Natural killer cell (primary cell): ENCODE measurements at regions not wholly inside any gene's neighbourhood (a gene's known extent, or its start where the extent isn't known, plus 50 kb on each side); places are given as distances from the start of the nearest gene placed in this dataset.

Experiments
- ATAC-seq, 3 donors: fragments of 150-1000 bp in 2 of 3; fragments of 200-7000 bp in 1 of 3; cut with Tn5 transposase; 1 replicate in 1 of 3; 2 replicates in 2 of 3; pipeline ENCODE4 v1.10.0; 2021; ENCODE audit warnings: mild to moderate bottlenecking in 2 of 3, moderate library complexity in 2 of 3
- DNase-seq, 2 donors: peaks; one replicate each; pipeline versions ENCODE4 v3.0.0 to v3.0.0-alpha.2; 2013 to 2021; ENCODE audit warnings: mixed read lengths in 1 of 2
- H3K27ac ChIP-seq: one replicate; pipeline ENCODE4 v1.5.1; 2013; ENCODE audit warnings: mild to moderate bottlenecking, low read length
- H3K27me3 ChIP-seq: one replicate; pipeline ENCODE4 v1.6.1; 2013; ENCODE audit warnings: low read length; ENCODE audit not compliant: control insufficient read depth, insufficient read depth
- H3K36me3 ChIP-seq: one replicate; pipeline ENCODE4 v1.6.1; 2013; ENCODE audit warnings: low read length; ENCODE audit not compliant: control insufficient read depth, insufficient read depth
- H3K4me1 ChIP-seq: one replicate; pipeline ENCODE4 v1.6.1; 2013; ENCODE audit warnings: low read length; ENCODE audit not compliant: control insufficient read depth, insufficient read depth
- H3K4me3 ChIP-seq: one replicate; pipeline ENCODE4 v1.5.1; 2013; ENCODE audit warnings: low read length
- H3K9me3 ChIP-seq: one replicate; pipeline ENCODE4 v1.6.1; 2013; ENCODE audit warnings: low read length; ENCODE audit not compliant: control insufficient read depth, insufficient read depth
- H3K27ac Mint-ChIP-seq, 2 donors: one replicate each; pipeline ENCODE4 v1.8.0; 2022; ENCODE audit warnings: mild to moderate bottlenecking in 2 of 2, mixed read lengths in 2 of 2, moderate library complexity in 1 of 2
- H3K27me3 Mint-ChIP-seq, 2 donors: one replicate each; pipeline ENCODE4 v1.8.0; 2022; ENCODE audit warnings: low read depth in 2 of 2, mixed read lengths in 2 of 2
- H3K36me3 Mint-ChIP-seq: one replicate; pipeline ENCODE4 v1.8.0; 2022; ENCODE audit warnings: mixed read lengths
- H3K4me1 Mint-ChIP-seq, 2 donors: one replicate each; pipeline ENCODE4 v1.8.0; 2022; ENCODE audit warnings: mixed read lengths in 2 of 2
- H3K4me3 Mint-ChIP-seq: one replicate; pipeline ENCODE4 v1.8.0; 2022; ENCODE audit warnings: mild to moderate bottlenecking, moderate library complexity, mixed read lengths
- H3K9me3 Mint-ChIP-seq, 2 donors: one replicate each; pipeline ENCODE4 v1.8.0; 2022; ENCODE audit warnings: mixed read lengths in 2 of 2
- WGBS: methylation state at CpG from one replicate; pipeline ENCODE4 v1.1.7; 2013; ENCODE audit warnings: missing lambda C conversion rate; ENCODE audit not compliant: insufficient coverage; 5-methylcytosine and 5-hydroxymethylcytosine counted together
- intact Hi-C: fragments of 100-400 bp; cut with micrococcal nuclease; formaldehyde crosslinking; loops from one replicate; pipeline ENCODE4 v1.14.2; 2022
- TF ChIP-seq, protein P1 (sequence below): fragments of 200-600 bp; IDR thresholded peaks from one replicate; pipeline ENCODE4 v1.8.0; 2022; ENCODE audit warnings: antibody characterized with exemption

DNA sequence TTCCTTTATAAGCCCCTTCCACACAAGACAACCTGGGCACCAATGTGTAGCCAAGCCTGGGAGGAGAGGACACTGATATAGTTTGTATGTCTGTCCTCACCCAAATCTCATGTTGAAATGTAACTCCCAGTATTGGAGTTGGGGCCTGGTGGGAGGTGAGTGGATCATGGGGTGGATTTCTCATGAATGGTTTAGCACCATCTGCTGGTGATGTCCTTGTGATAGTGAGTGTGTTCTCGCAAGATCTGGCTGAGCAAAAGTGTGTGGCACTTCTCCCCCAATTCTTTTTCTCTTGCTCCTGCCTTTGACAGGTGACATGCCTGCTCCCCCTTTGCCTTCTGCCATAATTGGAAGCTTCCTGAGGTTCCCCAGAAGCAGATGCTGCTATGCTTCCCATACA, 135.8 kb downstream of the USP31 start:
- no peak overlapping the region for H3K27ac ChIP-seq
- peaks cover 5 to 12% of the 10 kb centered on the region in 2 donors for H3K27me3 Mint-ChIP-seq
- WGBS: 78% methylated on average over 1 of the region's 1 CpG
- H3K4me1 ChIP-seq: no peaks in the 10 kb centered on the region
- H3K36me3 Mint-ChIP-seq: no peaks in the 10 kb centered on the region
- no peaks in the 10 kb centered on the region for H3K9me3 Mint-ChIP-seq
- no peaks in the 10 kb centered on the region for H3K36me3 ChIP-seq
- TF ChIP-seq, protein P1, sequence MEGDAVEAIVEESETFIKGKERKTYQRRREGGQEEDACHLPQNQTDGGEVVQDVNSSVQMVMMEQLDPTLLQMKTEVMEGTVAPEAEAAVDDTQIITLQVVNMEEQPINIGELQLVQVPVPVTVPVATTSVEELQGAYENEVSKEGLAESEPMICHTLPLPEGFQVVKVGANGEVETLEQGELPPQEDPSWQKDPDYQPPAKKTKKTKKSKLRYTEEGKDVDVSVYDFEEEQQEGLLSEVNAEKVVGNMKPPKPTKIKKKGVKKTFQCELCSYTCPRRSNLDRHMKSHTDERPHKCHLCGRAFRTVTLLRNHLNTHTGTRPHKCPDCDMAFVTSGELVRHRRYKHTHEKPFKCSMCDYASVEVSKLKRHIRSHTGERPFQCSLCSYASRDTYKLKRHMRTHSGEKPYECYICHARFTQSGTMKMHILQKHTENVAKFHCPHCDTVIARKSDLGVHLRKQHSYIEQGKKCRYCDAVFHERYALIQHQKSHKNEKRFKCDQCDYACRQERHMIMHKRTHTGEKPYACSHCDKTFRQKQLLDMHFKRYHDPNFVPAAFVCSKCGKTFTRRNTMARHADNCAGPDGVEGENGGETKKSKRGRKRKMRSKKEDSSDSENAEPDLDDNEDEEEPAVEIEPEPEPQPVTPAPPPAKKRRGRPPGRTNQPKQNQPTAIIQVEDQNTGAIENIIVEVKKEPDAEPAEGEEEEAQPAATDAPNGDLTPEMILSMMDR: no peak
- no peak overlapping the region for H3K4me3 Mint-ChIP-seq
- no peak overlapping the region for H3K4me3 ChIP-seq
- H3K27me3 ChIP-seq: no peaks in the 10 kb centered on the region
- no peaks in the 10 kb centered on the region for H3K9me3 ChIP-seq
- ATAC-seq (no peak), DNase-seq (peak in 1 of 2 donors; percentile 5)
- no peak overlapping the region for H3K27ac Mint-ChIP-seq
- intact Hi-C loops: no loop called here
- no peaks in the 10 kb centered on the region for H3K4me1 Mint-ChIP-seq

DNA sequence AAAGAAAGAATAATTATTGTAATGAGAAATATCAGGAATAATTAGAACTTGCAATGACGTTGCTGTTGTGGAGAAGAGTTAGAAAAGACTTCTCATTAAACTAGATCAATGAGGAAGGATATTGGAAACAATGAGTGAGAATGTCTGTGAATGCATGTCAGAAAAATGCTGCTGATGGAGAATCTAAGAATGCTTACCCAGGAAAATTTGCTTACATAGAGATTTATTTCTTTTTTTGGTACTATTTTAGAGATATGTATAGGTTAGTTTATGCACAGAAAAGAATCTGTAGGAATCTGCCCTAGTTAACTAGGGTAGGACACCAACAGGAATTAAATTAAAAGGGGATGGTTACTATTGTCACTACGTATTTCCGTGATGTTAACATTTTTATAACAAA, 140.2 kb downstream of the USP31 start:
- no peak overlapping the region for H3K27ac ChIP-seq
- TF ChIP-seq, protein P1: no peak
- intact Hi-C loops: no loop called here
- no peaks in the 10 kb centered on the region for H3K4me1 ChIP-seq
- DNase-seq (no peak), ATAC-seq (no peak)
- WGBS: 100% methylated on average over 1 of the region's 3 CpGs
- H3K36me3 Mint-ChIP-seq: no peaks in the 10 kb centered on the region
- H3K4me1 Mint-ChIP-seq: no peaks in the 10 kb centered on the region
- no peak overlapping the region for H3K27ac Mint-ChIP-seq
- no peak overlapping the region for H3K4me3 Mint-ChIP-seq
- peaks cover 11 to 24% of the 10 kb centered on the region in 2 donors for H3K27me3 Mint-ChIP-seq
- H3K9me3 Mint-ChIP-seq: no peaks in the 10 kb centered on the region
- no peaks in the 10 kb centered on the region for H3K36me3 ChIP-seq
- H3K9me3 ChIP-seq: no peaks in the 10 kb centered on the region
- H3K4me3 ChIP-seq: no peak overlapping the region
- H3K27me3 ChIP-seq: no peaks in the 10 kb centered on the region

- Histone ChIP-seq H3K4me1 (no peaks in the 10 kb centered on the region), H3K4me3 (no peak overlapping the region), H3K27ac (no peak overlapping the region), H3K9me3 (no peaks in the 10 kb centered on the region), H3K36me3 (no peaks in the 10 kb centered on the region), H3K27me3 (no peaks in the 10 kb centered on the region)
- intact Hi-C loops: no loop called here
- no peak overlapping the region for H3K27ac Mint-ChIP-seq
- no peaks in the 10 kb centered on the region for H3K4me1 Mint-ChIP-seq
- ATAC-seq (no peak), DNase-seq (no peak)
- no peak overlapping the region for H3K4me3 Mint-ChIP-seq
- 85% methylated on average over 7 of the region's 7 CpGs for WGBS
- H3K9me3 Mint-ChIP-seq: no peaks in the 10 kb centered on the region
- no peaks in the 10 kb centered on the region for H3K36me3 Mint-ChIP-seq
- H3K27me3 Mint-ChIP-seq: peaks cover 11 to 24% of the 10 kb centered on the region in 2 donors
- TF ChIP-seq, protein P1: no peak
Observed at GRCh38 chr16:23008041-23008440, 141.2 kb downstream of the USP31 start.

GRCh38 chr16:23006380-23006779, 142.9 kb downstream of the USP31 start:
- H3K27ac ChIP-seq: no peak overlapping the region
- intact Hi-C loops: no loop called here
- no peaks in the 10 kb centered on the region for H3K27me3 ChIP-seq
- H3K4me3 ChIP-seq: no peak overlapping the region
- no peaks in the 10 kb centered on the region for H3K36me3 Mint-ChIP-seq
- H3K9me3 Mint-ChIP-seq: no peaks in the 10 kb centered on the region
- peaks cover 11 to 16% of the 10 kb centered on the region in 2 donors for H3K27me3 Mint-ChIP-seq
- H3K4me1 ChIP-seq: no peaks in the 10 kb centered on the region
- H3K27ac Mint-ChIP-seq: no peak overlapping the region
- no peak overlapping the region for H3K4me3 Mint-ChIP-seq
- WGBS: 40% methylated on average over 2 of the region's 2 CpGs
- no peak for DNase-seq
- no peaks in the 10 kb centered on the region for H3K4me1 Mint-ChIP-seq
- H3K9me3 ChIP-seq: no peaks in the 10 kb centered on the region
- no peak for ATAC-seq
- no peaks in the 10 kb centered on the region for H3K36me3 ChIP-seq
- TF ChIP-seq, protein P1: no peak
